Hepatocyte (in vitro differentiated cells): ENCODE measurements at regions not wholly inside any gene's neighbourhood (a gene's known extent, or its start where the extent isn't known, plus 50 kb on each side); places are given as distances from the start of the nearest gene placed in this dataset.
"Not testable (repeated sequence)": the region's sequence is repeated elsewhere in the genome, so short reads cannot be mapped to it uniquely, and the experiment has no call there.

Experiments
- DNase-seq: peaks from one replicate; pipeline ENCODE4 v3.0.0-alpha.2; 2016; ENCODE audit warnings: low spot score
- H2AFZ ChIP-seq: fragments of 200-600 bp; sonication (generic); 2 replicates; pipeline ENCODE4 v1.6.0; 2016; ENCODE audit warnings: antibody characterized with exemption, mild to moderate bottlenecking
- H3K27ac ChIP-seq: fragments of 200-600 bp; sonication (generic); 2 replicates; pipeline ENCODE4 v1.5.1; 2016; ENCODE audit warnings: mild to moderate bottlenecking
- H3K27me3 ChIP-seq: fragments of 200-600 bp; sonication (generic); 2 replicates; pipeline ENCODE4 v1.6.1; 2016
- H3K36me3 ChIP-seq: fragments of 200-600 bp; sonication (generic); replicated peaks from 2 replicates; pipeline ENCODE4 v1.5.1; 2016; ENCODE audit warnings: low read depth; ENCODE audit not compliant: insufficient read depth
- H3K4me1 ChIP-seq: fragments of 200-600 bp; sonication (generic); 2 replicates; pipeline ENCODE4 v1.5.1; 2016; ENCODE audit warnings: mild to moderate bottlenecking, moderate library complexity; ENCODE audit not compliant: insufficient read depth
- H3K4me2 ChIP-seq: fragments of 200-600 bp; sonication (generic); 2 replicates; pipeline ENCODE4 v1.6.0; 2016
- H3K4me3 ChIP-seq: fragments of 200-600 bp; sonication (generic); 2 replicates; pipeline ENCODE4 v1.5.1; 2016; ENCODE audit warnings: mild to moderate bottlenecking
- H3K79me2 ChIP-seq: fragments of 200-600 bp; sonication (generic); 2 replicates; pipeline ENCODE4 v1.6.0; 2017; ENCODE audit warnings: mild to moderate bottlenecking
- H3K9me2 ChIP-seq: fragments of 200-600 bp; sonication (generic); replicated peaks from 2 replicates; pipeline ENCODE4 v1.6.0; 2017; ENCODE audit warnings: mild to moderate bottlenecking; ENCODE audit not compliant: insufficient read depth
- H3K9me3 ChIP-seq: fragments of 200-600 bp; sonication (generic); 2 replicates; pipeline ENCODE4 v1.5.1; 2016; ENCODE audit warnings: low read depth, mild to moderate bottlenecking
- H4K20me1 ChIP-seq: fragments of 200-600 bp; sonication (generic); 2 replicates; pipeline ENCODE4 v1.6.0; 2016; ENCODE audit warnings: mild to moderate bottlenecking; ENCODE audit not compliant: insufficient read depth, poor library complexity, severe bottlenecking
- CTCF ChIP-seq: fragments of 200-600 bp; sonication (generic); IDR thresholded peaks from 2 replicates; pipeline ENCODE4 v1.5.1; 2016; ENCODE audit warnings: antibody characterized with exemption, mild to moderate bottlenecking; ENCODE audit not compliant: poor library complexity
- EZH2 ChIP-seq: fragments of 200-600 bp; sonication (generic); IDR thresholded peaks from 2 replicates; pipeline ENCODE4 v1.6.1; 2016; ENCODE audit warnings: antibody characterized with exemption, mild to moderate bottlenecking, borderline replicate concordance
- EZH2phosphoT487 ChIP-seq: fragments of 200-600 bp; sonication (generic); IDR thresholded peaks from one replicate; pipeline ENCODE4 v1.6.1; 2018; ENCODE audit warnings: antibody characterized with exemption, mild to moderate bottlenecking, low read depth, moderate library complexity; ENCODE audit not compliant: unreplicated experiment, severe bottlenecking
- WGBS: methylation state at CpG from one replicate; pipeline ENCODE4 v1.1.6; 2016; ENCODE audit warnings: low lambda C conversion rate; ENCODE audit errors: missing lambda C conversion rate; 5-methylcytosine and 5-hydroxymethylcytosine counted together

GRCh38 chr21:16124378-16125138, 394.8 kb downstream of the USP25 start:
- H3K9me2 ChIP-seq = no peaks in the 10 kb centered on the region
- no peaks in the 10 kb centered on the region for H4K20me1 ChIP-seq
- H3K27me3 ChIP-seq = no peaks in the 10 kb centered on the region
- H3K4me2 ChIP-seq = peak overlapping the region; percentile 26
- peak overlapping the region; percentile 62 for H3K27ac ChIP-seq
- 65% methylated on average over 5 of the region's 5 CpGs for WGBS
- H3K9me3 ChIP-seq = no peaks in the 10 kb centered on the region
- H3K4me1 ChIP-seq = peaks cover 4% of the 10 kb centered on the region
- no peak overlapping the region for H2AFZ ChIP-seq
- DNase-seq = peak; percentile 24
- no peak overlapping the region for H3K4me3 ChIP-seq
- no peak for TF ChIP-seq EZH2phosphoT487
- TF ChIP-seq EZH2 = no peak
- TF ChIP-seq CTCF = no peak
- H3K36me3 ChIP-seq = no peaks in the 10 kb centered on the region
- no peaks in the 10 kb centered on the region for H3K79me2 ChIP-seq

GRCh38 chr21:16125274-16125673, 395.5 kb downstream of the USP25 start:
- Histone ChIP-seq H3K4me1 (peaks cover 4% of the 10 kb centered on the region), H3K4me3 (no peak overlapping the region), H3K9me2 (no peaks in the 10 kb centered on the region), H3K27ac (peak overlapping the region; percentile 62), H3K36me3 (no peaks in the 10 kb centered on the region), H3K4me2 (peak overlapping the region; percentile 26), H3K27me3 (no peaks in the 10 kb centered on the region), H3K9me3 (no peaks in the 10 kb centered on the region), H2AFZ (no peak overlapping the region), H3K79me2 (no peaks in the 10 kb centered on the region), H4K20me1 (no peaks in the 10 kb centered on the region)
- DNase-seq = no peak
- TF ChIP-seq EZH2phosphoT487 = no peak
- WGBS = 58% methylated on average over 6 of the region's 6 CpGs

GRCh38 chr21:16132453-16132852, 402.7 kb downstream of the USP25 start:
- H3K4me3 ChIP-seq, H3K27ac ChIP-seq: not testable (repeated sequence)
- 86% methylated on average over 8 of the region's 8 CpGs for WGBS

GRCh38 chr21:16133248-16133647, 403.5 kb downstream of the USP25 start:
- no peak for TF ChIP-seq EZH2phosphoT487
- TF ChIP-seq EZH2 = no peak
- TF ChIP-seq CTCF = no peak
- Histone ChIP-seq H3K9me2 (no peaks in the 10 kb centered on the region), H3K27me3 (no peaks in the 10 kb centered on the region), H3K4me1 (no peaks in the 10 kb centered on the region), H3K27ac (no peak overlapping the region), H4K20me1 (no peaks in the 10 kb centered on the region), H3K79me2 (no peaks in the 10 kb centered on the region), H3K4me3 (no peak overlapping the region), H3K4me2 (no peak overlapping the region), H3K36me3 (no peaks in the 10 kb centered on the region), H3K9me3 (no peaks in the 10 kb centered on the region), H2AFZ (no peak overlapping the region)
- no peak for DNase-seq
- WGBS = 90% methylated on average over 11 of the region's 11 CpGs

More at GRCh38 chr21:16132453-16132852, 402.7 kb downstream of the USP25 start:
- not testable (repeated sequence) for H3K79me2 ChIP-seq, H2AFZ ChIP-seq, H3K4me2 ChIP-seq, H4K20me1 ChIP-seq, DNase-seq, H3K9me3 ChIP-seq, H3K9me2 ChIP-seq, H3K4me1 ChIP-seq, H3K36me3 ChIP-seq, H3K27me3 ChIP-seq
